ENCODE measurements at regions not wholly inside any gene's neighbourhood (a gene's known extent, or its start where the extent isn't known, plus 50 kb on each side); places are given as distances from the start of the nearest gene placed in this dataset.
A peak's percentile ranks its signal among the peaks of the same experiment; 100 is the strongest.

DNA sequence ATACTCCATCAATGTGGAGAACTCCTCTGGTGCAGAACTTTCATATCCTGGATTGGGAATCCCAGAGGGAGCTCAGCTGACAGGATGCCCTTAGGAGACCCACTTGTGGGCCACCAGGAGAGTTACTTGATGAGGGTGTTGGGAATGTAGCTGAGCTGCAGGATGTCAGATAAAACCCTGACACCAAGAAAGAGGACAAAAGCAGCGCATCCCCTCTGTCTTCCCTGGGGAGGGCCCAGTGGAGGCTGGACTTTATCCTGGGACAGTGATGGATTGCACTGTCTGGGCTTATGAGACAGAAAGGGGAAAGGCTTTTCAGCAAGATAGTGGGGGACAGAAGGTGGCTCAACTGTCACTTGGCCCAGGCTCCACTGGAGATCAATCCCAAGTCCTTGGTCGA, 88.1 kb upstream of the BCAR3 start:
- no peak for DNase-seq
- no peak overlapping the region for H3K27ac ChIP-seq
- intact Hi-C loops (cut with DNase I; ENCODE audit: low total_unique reads): no loop called here
- no peaks in the 10 kb centered on the region for H3K36me3 ChIP-seq
- peaks cover 0 to 3% of the 10 kb centered on the region in 2 donors for H3K4me1 ChIP-seq
- H3K4me3 ChIP-seq: no peak overlapping the region
- no peaks in the 10 kb centered on the region for H3K27me3 ChIP-seq
- no peaks in the 10 kb centered on the region for H3K9me3 ChIP-seq
- TF ChIP-seq CTCF (IDR thresholded peaks at IDR 0.05): no peak
- TF ChIP-seq POLR2A (IDR thresholded peaks at IDR 0.05): no peak

DNA sequence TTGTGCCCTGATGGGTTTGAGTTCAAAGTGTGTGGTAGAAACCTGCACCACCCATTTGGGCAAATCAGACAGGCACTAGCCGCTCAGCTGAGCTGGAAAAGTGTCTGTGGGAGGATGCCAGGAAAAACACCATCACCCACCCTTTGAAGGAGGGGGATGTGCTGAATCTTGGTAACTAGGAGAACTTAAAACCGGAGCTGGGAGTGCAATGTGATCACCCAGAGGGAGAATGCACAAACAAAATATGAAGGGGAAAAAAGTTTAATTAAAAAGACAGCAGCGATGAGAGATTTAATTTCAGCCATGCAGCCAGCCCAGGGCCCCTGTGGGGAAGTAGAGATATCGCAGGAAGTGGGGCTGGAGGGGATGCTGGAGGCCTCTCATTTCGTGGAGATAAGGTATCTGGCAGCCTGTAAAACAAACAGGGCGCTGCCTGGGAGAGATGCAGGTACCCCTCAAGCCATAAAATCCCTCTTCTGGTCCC, 86.8 kb upstream of the BCAR3 start:
- TF ChIP-seq POLR2A (IDR thresholded peaks at IDR 0.05) (no peak), CTCF (IDR thresholded peaks at IDR 0.05) (no peak)

DNA sequence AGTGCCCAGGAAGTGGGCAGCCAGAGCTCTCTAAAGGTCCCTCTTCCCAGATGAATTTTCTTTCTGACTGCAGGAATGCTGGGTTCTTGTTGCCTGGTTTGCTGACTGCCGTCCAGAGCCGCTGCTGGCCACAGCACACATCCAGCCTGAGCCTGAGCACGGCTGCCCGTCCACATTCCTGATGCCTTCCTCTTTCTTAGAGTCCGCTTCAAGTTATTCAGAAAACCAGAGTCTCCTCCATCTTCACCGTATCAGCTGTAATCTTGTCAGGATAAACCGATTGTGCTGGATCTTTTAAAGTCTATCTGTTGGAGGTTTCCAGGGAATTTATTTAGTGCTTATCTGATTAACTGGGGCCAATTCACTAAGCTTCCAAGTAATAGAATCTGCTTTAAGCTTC, 84.8 kb upstream of the BCAR3 start:
- no peaks in the 10 kb centered on the region for H3K27me3 ChIP-seq
- no peaks in the 10 kb centered on the region for H3K36me3 ChIP-seq
- H3K4me1 ChIP-seq: peaks cover 0 to 3% of the 10 kb centered on the region in 2 donors
- no peak for DNase-seq
- H3K27ac ChIP-seq: no peak overlapping the region
- intact Hi-C loops (cut with DNase I; ENCODE audit: low total_unique reads): no loop called here
- H3K4me3 ChIP-seq: no peak overlapping the region
- H3K9me3 ChIP-seq: no peaks in the 10 kb centered on the region
- no peak for TF ChIP-seq POLR2A (IDR thresholded peaks at IDR 0.05)
- TF ChIP-seq CTCF (IDR thresholded peaks at IDR 0.05): no peak

More for the DNA sequence above, 86.8 kb upstream of the BCAR3 start:
- intact Hi-C loops (cut with DNase I; ENCODE audit: low total_unique reads): no loop called here
- no peaks in the 10 kb centered on the region for H3K36me3 ChIP-seq
- no peak overlapping the region for H3K4me3 ChIP-seq
- H3K9me3 ChIP-seq: no peaks in the 10 kb centered on the region
- H3K4me1 ChIP-seq: peaks cover 0 to 3% of the 10 kb centered on the region in 2 donors
- peak overlapping the region in 1 of 2 donors; percentile 55 for H3K27ac ChIP-seq
- H3K27me3 ChIP-seq: no peaks in the 10 kb centered on the region
- no peak for DNase-seq

GRCh38 chr1:93765099-93765498, 83.5 kb upstream of the BCAR3 start:
- TF ChIP-seq CTCF (IDR thresholded peaks at IDR 0.05) (no peak), POLR2A (IDR thresholded peaks at IDR 0.05) (no peak)
- no peak for DNase-seq
- Histone ChIP-seq H3K9me3 (no peaks in the 10 kb centered on the region), H3K27ac (no peak overlapping the region), H3K36me3 (no peaks in the 10 kb centered on the region), H3K4me3 (no peak overlapping the region), H3K4me1 (peaks cover 0 to 3% of the 10 kb centered on the region in 2 donors), H3K27me3 (no peaks in the 10 kb centered on the region)
- intact Hi-C loops (cut with DNase I; ENCODE audit: low total_unique reads): no loop called here

- Histone ChIP-seq H3K27ac (no peak overlapping the region), H3K36me3 (no peaks in the 10 kb centered on the region), H3K9me3 (no peaks in the 10 kb centered on the region), H3K27me3 (no peaks in the 10 kb centered on the region), H3K4me1 (peaks cover 0 to 3% of the 10 kb centered on the region in 2 donors), H3K4me3 (no peak overlapping the region)
- intact Hi-C loops (cut with DNase I; ENCODE audit: low total_unique reads): no loop called here
- TF ChIP-seq CTCF (IDR thresholded peaks at IDR 0.05): no peak
- TF ChIP-seq POLR2A (IDR thresholded peaks at IDR 0.05): no peak
- no peak for DNase-seq
Measured at GRCh38 chr1:93764366-93764750, 82.7 kb upstream of the BCAR3 start.

Measured in uterus (tissue), 3 donors.